Spleen (tissue), 7 donors: ENCODE measurements at regions not wholly inside any gene's neighbourhood (a gene's known extent, or its start where the extent isn't known, plus 50 kb on each side); places are given as distances from the start of the nearest gene placed in this dataset.

Source experiments
- CTCF ChIP-seq, 11 experiments: fragments of 200-600 bp in 7 of 11; fragments of 450-650 bp in 4 of 11; sonication (generic) in 4 of 11; IDR thresholded peaks in 8 of 11; conservative IDR thresholded peaks in 3 of 11; 1 replicate in 7 of 11; 2 replicates in 4 of 11; pipeline versions ENCODE4 v1.4.0 to v1.8.0; 2016 to 2021; ENCODE audit warnings: antibody characterized with exemption in 11 of 11, inconsistent platforms in 4 of 11, mild to moderate bottlenecking in 1 of 11
- POLR2A ChIP-seq, 3 donors: fragments of 450-650 bp; IDR thresholded peaks; one replicate each; pipeline ENCODE4 v1.5.1; 2017; ENCODE audit warnings: antibody characterized with exemption in 3 of 3, mild to moderate bottlenecking in 1 of 3
- POLR2AphosphoS5 ChIP-seq, 3 donors: sonication (generic); formaldehyde crosslinking; IDR thresholded peaks; one replicate each; pipeline ENCODE4 v1.5.1; 2017; ENCODE audit warnings: antibody characterized with exemption in 3 of 3
- donor health status: DM: no; HTN: no; CAD: no; lungs with moderate emphysema.
- donor health status: DM: no; HTN: no; CAD: no.
- donor health status: DM: no; HTN: no; CAD: no.

GRCh38 chr13:44092078-44092970 is 212.6 kb downstream of the LACC1 start:
- TF ChIP-seq CTCF (IDR thresholded peaks at IDR 0.05 in 8 of 11, conservative IDR thresholded peaks at IDR 0.05 in 3 of 11) (no peak), POLR2A (IDR thresholded peaks at IDR 0.05) (no peak), POLR2AphosphoS5 (IDR thresholded peaks at IDR 0.05) (no peak)
